ENCODE measurements at regions not wholly inside any gene's neighbourhood (a gene's known extent, or its start where the extent isn't known, plus 50 kb on each side); places are given as distances from the start of the nearest gene placed in this dataset.

DNA sequence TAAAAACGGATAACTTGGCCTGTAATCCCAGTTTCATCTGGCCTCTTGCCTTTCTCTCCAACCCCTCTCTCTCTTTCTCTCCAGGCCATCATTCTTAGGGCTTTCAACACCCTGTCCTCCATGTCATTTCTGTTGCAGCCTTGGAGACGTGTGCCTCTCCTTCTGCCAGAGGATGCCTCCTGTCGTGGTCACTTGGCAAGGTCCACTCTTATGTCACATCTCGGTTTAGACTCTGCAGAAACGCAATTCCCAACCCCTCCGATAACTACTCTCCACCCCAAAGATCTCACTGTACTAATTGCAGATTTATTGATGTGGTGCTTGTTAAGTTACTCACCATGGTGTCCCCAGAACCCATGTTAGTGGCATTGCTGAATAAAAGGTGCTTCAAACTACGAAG is 787.3 kb upstream of the RBFOX1 start:
- DNase-seq (ENCODE audit: low read depth in 1 of 2, low spot score in 1 of 2): no peak

- DNase-seq (ENCODE audit: low read depth in 1 of 2, low spot score in 1 of 2): no peak
These were observed 791.4 kb upstream of the RBFOX1 start for GRCh38 chr16:6541267-6541666.

DNA sequence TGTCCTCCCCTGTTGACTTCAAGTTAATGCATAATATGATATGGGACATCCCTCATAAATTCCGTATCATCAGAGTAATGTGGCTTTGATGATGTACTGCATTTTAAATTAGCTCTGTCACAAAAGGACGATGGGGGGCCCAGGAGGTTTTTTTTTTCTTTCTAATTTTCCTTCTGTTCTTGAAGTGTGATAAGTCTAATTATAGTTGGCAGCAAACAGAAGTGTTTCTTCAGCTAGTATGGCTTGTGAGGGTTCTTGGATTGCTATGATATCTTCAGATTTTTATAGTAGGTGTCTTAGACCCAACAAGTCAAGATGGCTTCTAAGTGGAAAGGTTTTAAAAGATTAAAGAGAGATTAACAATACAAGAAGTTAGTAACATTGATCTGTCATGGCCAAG is 796.2 kb upstream of the RBFOX1 start:
- DNase-seq (ENCODE audit: low read depth in 1 of 2, low spot score in 1 of 2): no peak

DNA sequence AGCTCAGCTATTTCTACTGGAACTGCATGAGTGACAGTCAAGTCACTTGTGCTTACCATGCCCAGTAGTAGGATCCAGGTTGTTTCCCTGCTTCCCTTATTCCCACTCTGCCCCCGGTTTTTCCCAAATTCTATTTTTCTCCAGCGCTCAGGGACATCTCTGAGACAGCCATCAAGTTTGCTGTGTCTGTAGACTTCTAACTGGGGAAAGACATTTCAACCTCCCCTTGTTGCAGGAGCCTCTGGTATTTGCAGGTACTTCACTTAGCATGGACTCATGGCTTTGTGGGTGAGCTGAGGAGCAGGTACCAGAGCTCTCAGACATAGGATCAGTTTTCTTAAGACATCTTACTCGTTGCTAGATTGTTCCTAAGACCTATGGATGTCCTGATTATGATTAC is 801.6 kb upstream of the RBFOX1 start:
- DNase-seq (ENCODE audit: low read depth in 1 of 2, low spot score in 1 of 2): no peak

DNA sequence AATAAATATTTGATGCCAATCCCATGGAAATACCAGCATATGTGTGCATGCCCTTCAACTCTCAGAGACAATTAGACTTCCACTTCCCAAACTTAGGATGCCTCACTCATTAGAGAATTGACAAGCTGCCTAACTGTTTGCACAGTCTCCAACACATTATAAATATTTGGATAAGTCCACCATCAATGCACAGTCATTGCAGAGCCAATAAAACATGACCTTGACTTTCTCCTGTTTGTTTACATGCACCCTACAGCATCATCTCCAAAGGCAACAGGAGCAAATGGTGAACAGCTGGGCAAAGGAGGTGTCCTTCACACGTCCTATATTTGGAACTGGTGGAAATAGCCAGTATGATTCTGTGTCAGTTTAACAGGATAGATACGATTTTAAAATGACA is 804.4 kb upstream of the RBFOX1 start:
- DNase-seq (ENCODE audit: low read depth in 1 of 2, low spot score in 1 of 2): no peak

- DNase-seq (ENCODE audit: low read depth in 1 of 2, low spot score in 1 of 2): no peak
These were observed 805.0 kb upstream of the RBFOX1 start for GRCh38 chr16:6527646-6528045.

DNA sequence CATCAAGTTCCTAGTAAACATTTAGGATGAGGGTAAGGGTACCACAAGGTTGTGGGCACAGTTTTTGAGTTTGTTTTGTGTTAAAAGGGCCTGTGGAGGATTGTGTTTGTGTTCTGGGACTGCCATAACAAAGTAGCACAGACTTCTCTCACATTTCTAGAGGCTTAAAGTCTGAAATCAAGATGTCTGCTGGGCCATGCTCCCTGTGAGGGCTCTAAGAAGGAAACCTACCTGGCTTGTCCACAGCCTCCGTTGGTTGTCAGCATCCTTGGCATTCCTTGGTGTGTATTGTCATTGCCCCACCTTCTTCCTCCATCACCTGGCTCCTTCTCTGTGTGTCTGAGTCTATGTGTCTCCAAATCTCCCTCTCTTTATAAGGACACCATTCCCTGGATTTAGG is 808.1 kb upstream of the RBFOX1 start:
- DNase-seq (ENCODE audit: low read depth in 1 of 2, low spot score in 1 of 2): no peak

DNA sequence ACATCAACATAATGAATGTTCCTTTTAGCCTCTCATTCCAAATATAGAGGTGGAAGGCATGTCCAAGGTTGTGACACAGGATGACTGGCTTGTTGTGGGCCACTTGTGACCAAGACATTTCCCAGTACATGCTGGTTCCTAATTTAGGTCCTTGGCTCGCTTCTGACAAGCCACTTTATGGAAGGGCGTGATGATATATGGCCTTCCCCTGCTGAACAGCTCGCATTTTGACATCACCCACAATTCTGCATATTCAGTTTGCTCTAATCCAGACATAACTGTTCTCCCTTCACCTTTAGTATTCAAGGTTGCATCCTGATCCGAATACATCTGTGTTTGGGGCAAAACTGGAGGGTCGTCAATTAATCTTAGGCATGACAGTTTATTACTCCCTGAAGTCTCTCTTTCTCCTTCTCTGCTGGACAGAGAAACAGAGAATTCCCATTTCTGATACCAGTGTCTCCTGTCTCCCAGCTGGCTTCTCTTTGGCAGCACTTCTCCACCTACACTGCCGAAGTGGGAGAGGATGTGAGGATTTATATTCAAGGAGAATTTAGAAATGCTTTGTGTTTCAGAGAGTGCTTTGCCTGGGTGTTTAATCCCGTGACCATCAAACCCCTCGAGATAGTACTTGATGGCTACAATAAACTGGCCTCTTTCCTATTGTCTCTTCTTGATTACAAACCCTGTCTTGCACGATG is 815.5 kb upstream of the RBFOX1 start:
- no peak for DNase-seq (ENCODE audit: low read depth in 1 of 2, low spot score in 1 of 2)

DNA sequence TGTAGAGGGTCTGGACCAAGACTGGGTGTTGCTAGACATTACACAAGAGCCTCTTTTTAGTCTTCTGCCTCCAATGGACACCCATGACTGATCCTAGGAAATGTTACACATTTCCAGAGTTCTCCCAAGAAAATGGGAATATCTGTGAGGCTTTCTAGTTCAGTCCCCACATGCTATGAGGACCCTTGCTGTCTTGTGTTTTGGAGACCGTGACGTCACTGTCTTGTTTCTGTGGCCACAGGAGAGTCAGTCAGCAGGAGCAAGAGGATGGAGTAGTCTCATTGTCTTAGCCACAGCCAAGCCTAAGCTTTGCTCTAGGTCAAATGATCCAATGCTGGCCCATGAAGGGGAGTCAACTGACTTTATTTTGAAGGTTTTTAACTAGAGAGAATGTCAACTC is 820.1 kb upstream of the RBFOX1 start:
- no peak for DNase-seq (ENCODE audit: low read depth in 1 of 2, low spot score in 1 of 2)

GRCh38 chr16:6510261-6510660 is 822.4 kb upstream of the RBFOX1 start:
- DNase-seq (ENCODE audit: low read depth in 1 of 2, low spot score in 1 of 2): no peak

DNA sequence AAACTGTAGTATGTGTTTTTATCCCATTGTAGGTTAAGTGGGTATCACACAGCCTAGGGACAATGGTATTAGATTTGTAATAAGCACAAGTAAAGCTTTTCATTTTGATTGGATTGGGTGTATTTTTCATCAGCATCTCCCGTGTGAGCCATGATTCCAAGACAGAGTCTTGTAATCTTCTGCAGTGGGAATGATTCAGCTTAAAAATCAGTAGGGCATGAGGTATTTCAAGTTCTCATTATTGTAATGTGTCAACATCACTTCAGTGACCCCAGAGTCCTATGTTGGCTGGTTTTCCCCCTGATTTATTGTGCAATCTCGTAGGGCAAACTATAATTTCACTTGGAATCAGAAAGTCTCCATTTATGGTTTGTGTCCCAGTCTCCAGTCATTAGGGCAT is 833.2 kb upstream of the RBFOX1 start:
- DNase-seq (ENCODE audit: low read depth in 1 of 2, low spot score in 1 of 2): no peak

DNA sequence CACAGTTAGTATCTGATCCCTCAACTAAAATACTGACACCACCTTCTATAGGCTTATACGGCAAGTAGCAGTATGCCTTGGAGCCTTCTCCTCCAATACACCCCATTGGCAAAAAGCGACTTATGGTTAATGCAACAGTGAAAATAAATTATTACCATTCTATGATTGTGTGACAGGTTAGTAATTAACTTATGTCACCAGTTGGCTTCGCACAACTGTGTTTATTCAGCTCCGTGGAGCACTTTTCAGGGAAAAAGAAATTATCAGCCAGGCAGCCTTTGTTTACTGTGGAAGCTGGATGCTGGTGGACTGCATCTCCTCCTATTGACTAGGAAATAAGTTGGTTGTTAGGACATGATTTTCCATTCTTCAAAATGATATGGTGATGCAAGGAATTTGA is 833.8 kb upstream of the RBFOX1 start:
- no peak for DNase-seq (ENCODE audit: low read depth in 1 of 2, low spot score in 1 of 2)

DNA sequence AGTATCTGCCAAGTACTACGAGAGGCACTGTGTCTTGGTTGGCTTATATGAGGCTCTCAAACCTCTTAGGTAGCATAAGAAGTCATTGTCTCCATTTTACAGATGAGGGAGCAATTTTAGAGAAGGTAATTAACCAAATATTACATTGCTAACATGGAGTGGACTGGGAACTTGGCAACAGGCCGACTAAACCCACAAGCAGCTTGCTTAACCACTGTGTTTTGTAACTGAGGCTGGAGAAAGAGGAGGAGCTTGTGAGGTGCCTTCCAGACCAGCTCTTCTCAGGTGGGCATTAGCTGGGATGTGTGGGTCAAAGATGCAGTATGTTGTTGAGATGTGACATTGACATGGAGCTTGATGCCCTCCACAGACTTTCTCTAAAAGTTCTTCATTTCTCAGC is 835.6 kb upstream of the RBFOX1 start:
- DNase-seq (ENCODE audit: low read depth in 1 of 2, low spot score in 1 of 2): no peak

DNA sequence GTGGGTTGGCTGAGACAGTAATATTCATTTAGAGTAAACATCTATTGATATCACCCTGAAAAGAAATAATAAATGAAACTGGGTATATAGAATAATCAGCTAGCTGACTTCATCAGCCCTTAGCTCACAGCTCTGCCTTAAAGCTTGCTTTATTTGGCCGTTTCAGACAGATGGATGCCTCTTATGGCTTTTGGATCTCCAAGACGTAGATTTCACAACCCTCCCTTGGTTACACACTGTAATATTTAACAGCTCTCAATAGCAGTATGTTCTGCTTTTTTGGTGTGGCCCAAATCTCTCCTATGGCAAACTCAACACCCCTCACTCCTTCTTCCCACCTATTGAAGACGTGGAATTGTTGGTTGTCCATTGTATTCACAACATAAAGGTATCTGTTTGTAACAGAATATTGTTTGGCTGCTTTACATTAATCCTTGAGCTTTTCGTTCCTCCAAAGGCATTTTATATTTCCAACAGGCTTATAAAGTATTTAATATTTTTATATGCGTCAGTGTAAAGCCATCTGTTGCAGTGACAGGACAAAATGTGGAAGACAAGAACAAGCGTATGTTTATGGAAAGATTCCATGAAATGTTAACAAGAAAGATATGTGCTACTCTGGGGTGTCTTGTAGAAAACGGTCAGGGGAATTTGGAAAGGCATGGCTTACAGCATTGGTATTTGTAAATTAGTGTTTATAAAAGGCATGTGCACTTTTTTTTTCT is 837.0 kb upstream of the RBFOX1 start:
- no peak for DNase-seq (ENCODE audit: low read depth in 1 of 2, low spot score in 1 of 2)

- no peak for DNase-seq (ENCODE audit: low read depth in 1 of 2, low spot score in 1 of 2)
These were observed 837.9 kb upstream of the RBFOX1 start for GRCh38 chr16:6494716-6495115.

DNA sequence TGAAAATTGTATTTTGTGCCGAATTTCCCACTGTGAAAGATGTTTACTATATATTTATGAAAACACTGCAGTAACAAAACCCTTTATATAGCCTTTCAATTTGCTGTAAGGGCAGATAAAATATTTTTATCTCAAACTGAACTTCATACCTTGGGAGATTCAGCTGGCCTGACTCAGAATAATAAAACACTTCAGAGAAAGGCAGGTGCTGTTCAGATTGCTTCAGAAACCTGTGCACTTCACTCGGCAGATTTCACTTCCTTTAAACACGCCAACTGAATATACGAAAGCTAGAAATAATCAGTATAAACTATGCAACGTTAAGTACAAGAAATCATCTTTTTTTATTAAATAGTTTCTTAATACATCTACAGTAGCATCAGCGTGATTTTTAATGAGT is 839.1 kb upstream of the RBFOX1 start:
- no peak for DNase-seq (ENCODE audit: low read depth in 1 of 2, low spot score in 1 of 2)

DNA sequence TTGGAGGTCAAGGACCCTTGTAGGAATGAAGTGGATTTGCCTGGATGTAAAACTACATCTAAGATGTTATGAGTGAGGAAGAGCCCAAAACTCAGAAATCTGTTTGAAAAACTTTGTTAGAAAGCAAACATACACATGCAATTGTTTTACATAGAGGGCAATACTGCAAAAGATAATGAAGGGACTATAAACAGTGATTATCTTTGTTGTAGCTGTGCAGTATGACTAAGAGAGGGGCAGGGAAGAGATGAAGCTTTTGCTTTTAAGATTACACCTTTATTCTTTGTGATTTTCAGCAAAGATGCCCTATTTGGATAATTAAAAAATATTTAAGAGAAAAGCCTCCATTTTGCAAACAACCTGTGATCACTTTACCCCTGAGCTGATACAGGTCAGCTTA is 839.9 kb upstream of the RBFOX1 start:
- DNase-seq (ENCODE audit: low read depth in 1 of 2, low spot score in 1 of 2): no peak

DNA sequence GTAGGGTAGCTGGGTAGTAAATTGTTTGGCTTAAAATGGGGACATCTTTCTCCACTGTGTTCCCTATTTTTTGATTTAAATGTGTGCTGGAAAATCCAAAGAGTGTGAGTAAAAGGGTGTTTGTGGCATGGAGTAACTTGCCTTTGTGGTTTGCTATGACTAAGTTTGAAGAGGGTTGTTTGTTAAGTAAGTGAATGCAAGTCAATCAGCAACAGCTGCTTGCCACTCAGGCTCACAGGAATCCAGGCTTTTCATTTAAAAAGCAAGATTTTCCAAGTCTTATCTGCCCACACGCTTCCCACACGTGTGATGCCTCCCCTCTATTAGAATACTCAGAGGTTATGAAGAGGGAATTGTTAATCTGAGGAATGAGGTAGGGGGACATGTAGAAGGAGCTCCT is 847.7 kb upstream of the RBFOX1 start:
- no peak for DNase-seq (ENCODE audit: low read depth in 1 of 2, low spot score in 1 of 2)

DNA sequence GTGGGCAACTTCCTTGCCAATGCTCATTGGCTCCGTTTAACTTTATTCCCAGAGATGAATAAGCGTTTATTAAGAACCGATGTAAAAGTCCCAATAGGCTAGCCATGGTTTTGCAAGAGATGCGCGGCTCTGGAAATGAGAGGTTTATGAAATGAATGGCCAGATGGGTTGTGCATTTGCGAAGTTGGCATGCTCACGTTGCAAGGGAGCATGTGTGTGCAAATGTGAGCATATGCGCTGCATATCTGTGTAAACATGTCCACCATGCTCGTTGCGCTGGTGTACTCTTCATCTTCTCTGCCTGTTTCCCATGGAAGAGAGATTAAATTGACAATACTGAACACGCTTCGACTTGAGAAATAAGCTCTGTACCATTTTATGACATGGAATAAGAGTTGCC is 848.6 kb upstream of the RBFOX1 start:
- DNase-seq (ENCODE audit: low read depth in 1 of 2, low spot score in 1 of 2): no peak

DNA sequence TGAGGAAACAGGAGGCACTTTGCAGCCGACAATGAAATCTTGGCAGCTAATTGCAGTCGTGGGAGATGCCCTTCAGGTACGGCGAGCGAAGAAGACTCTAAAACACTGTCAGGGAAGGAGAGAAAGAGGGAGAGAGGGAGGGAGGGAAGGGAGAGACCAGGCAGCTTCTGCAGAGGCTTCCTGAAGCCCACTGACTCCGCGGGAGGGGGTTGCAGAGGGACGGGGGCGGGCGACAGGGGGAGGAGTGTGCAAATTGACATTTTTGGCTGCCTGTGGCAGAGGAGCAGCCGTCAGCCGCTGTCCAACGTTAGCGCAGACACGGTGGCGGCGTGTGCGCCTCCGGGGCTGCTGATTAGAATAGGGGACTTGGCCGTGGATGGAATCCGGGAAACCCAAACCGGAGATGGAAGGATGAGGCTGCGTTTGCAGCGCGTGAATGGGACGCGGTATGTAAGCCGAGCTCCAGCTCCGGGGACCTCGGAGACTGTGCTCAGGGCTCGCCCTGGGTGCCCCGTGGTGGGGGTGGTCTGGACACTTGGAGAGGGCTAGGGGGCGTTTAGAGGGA is 849.1 kb upstream of the RBFOX1 start:
- no peak for DNase-seq (ENCODE audit: low read depth in 1 of 2, low spot score in 1 of 2)

DNA sequence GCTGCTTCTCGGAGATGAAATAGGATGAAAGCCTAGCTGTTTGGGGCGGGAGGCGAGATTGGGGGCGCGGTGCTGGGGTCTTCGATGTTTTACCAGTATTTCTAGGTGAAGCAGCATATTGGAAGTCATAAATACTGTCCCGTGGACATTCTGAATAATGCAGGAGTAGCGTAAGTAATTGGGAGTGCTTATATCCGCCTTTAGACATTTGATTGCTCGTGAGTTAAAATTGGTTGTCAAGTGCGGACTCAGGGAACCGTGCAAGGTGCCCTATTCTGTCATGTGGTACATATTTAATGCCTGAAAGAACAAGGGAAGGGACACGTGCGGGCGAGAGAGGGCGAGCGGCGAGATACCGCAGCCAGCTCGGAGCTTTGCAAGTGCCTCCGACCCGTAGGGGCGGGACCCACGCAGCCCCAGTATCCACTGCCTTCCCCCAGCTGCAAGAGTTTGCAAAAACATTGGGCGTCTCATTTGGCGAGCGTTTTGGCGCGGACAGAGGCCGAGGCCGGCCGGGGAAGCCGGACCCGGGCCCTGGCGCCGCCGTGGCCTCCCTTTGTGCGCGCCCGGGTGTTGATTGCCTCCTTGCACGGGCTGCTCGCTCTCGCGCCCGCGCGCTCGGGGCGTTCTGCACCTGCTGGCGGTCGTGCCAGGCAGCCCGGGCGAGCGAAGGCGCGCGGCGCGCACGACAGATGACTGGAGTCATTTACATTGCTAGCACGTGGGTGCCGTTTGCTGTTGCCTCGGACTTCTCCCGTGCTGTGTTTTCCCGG is 849.8 kb upstream of the RBFOX1 start:
- DNase-seq (ENCODE audit: low read depth in 1 of 2, low spot score in 1 of 2): no peak

DNA sequence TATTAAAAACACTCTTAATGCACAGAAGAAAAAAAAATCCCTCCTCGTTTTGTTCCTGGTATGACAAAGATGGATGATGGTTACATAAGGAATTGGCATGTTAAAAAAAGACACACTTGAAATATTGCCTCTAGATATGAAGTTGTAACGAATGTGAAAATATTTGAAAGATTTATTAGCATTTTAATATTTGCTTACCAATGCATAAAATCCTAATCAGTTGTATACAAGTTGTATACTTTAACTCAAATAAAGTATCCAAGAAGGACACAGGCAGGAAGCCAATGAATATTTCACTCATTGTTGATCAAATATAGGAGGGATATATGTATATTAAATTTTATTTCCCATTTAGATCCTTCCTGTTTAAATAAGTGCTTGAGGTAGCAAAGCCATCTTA is 850.8 kb upstream of the RBFOX1 start:
- DNase-seq (ENCODE audit: low read depth in 1 of 2, low spot score in 1 of 2): no peak
